H1 (cell line): ENCODE measurements at regions not wholly inside any gene's neighbourhood (a gene's known extent, or its start where the extent isn't known, plus 50 kb on each side); places are given as distances from the start of the nearest gene placed in this dataset.

Experiments
- CTCF ChIA-PET: fragments of 300-600 bp; sonication (Branson Sonifier 250); formaldehyde crosslinking; loops from one replicate; lab custom pipeline; 2021; ENCODE audit not compliant: partially characterized antibody; lab: Charles Lee
- POLR2A ChIA-PET: fragments of 300-600 bp; sonication (Branson Sonifier 250); formaldehyde crosslinking; loops from one replicate; lab custom pipeline; 2021; ENCODE audit warnings: inconsistent platforms; ENCODE audit not compliant: partially characterized antibody; lab: Charles Lee
- DNase-seq, 2 experiments: peaks; one replicate each; pipeline versions ENCODE4 v3.0.0 to v3.0.0-alpha.2; 2010 to 2022; ENCODE audit warnings: low spot score in 2 of 2, low read depth in 1 of 2, mixed read lengths in 1 of 2
- FAIRE-seq: peaks from 2 replicates; lab custom pipeline; 2011; peaks lifted over from hg19 to GRCh38; lab: Jason Lieb, UNC
- H2AFZ ChIP-seq: 2 replicates; pipeline ENCODE4 v1.8.1; 2012; ENCODE audit warnings: low read length, inconsistent platforms
- H2AK5ac ChIP-seq: 2 replicates; pipeline ENCODE4 v1.6.1; 2013; ENCODE audit warnings: low read depth, low read length
- H2BK120ac ChIP-seq: replicated peaks from 2 replicates; pipeline ENCODE3; 2013; ENCODE audit warnings: low read depth, low read length, inconsistent platforms
- H2BK12ac ChIP-seq: 2 replicates; pipeline ENCODE4 v1.6.1; 2013; ENCODE audit warnings: low read depth, low read length
- H2BK15ac ChIP-seq: 2 replicates; pipeline ENCODE4 v1.6.1; 2013; ENCODE audit warnings: low read length
- H2BK20ac ChIP-seq: 2 replicates; pipeline ENCODE4 v1.6.1; 2013; ENCODE audit warnings: low read length
- H2BK5ac ChIP-seq: 2 replicates; pipeline ENCODE4 v1.6.1; 2013; ENCODE audit warnings: low read depth, low read length
- H3K14ac ChIP-seq: 2 replicates; pipeline ENCODE4 v1.6.1; 2013; ENCODE audit warnings: inconsistent platforms; ENCODE audit not compliant: insufficient read length
- H3K18ac ChIP-seq: 2 replicates; pipeline ENCODE4 v1.6.1; 2013; ENCODE audit warnings: low read length; ENCODE audit errors: extremely low read depth
- H3K23ac ChIP-seq: 2 replicates; pipeline ENCODE4 v1.6.1; 2013; ENCODE audit warnings: inconsistent platforms; ENCODE audit not compliant: insufficient read length
- H3K23me2 ChIP-seq: 2 replicates; pipeline ENCODE4 v1.6.1; 2013; ENCODE audit warnings: low read depth, low read length
- H3K27ac ChIP-seq: 2 replicates; pipeline ENCODE4 v1.6.1; 2011; ENCODE audit warnings: low read depth, low read length, inconsistent platforms
- H3K27me3 ChIP-seq, 4 experiments: replicated peaks in 1 of 4; 1 replicate in 1 of 4; 2 replicates in 3 of 4; pipeline versions ENCODE4 v1.6.1 to v1.8.1; 2011 to 2013; ENCODE audit warnings: low read length in 3 of 4, mild to moderate bottlenecking in 3 of 4, inconsistent platforms in 2 of 4, mixed read lengths in 2 of 4, moderate library complexity in 1 of 4; ENCODE audit not compliant: control insufficient read depth in 3 of 4, insufficient read depth in 3 of 4; ENCODE audit errors: extremely low read depth in 1 of 4
- H3K36me3 ChIP-seq, 4 experiments: 2 replicates each; pipeline versions ENCODE4 v1.6.1 to v1.8.1; 2011 to 2013; ENCODE audit warnings: mild to moderate bottlenecking in 4 of 4, low read length in 3 of 4, moderate library complexity in 2 of 4, control low read depth in 1 of 4, inconsistent platforms in 1 of 4; ENCODE audit not compliant: insufficient read depth in 4 of 4, control insufficient read depth in 2 of 4
- H3K4ac ChIP-seq: replicated peaks from 2 replicates; pipeline ENCODE3; 2013; ENCODE audit warnings: low read length, low read depth, mixed read lengths, inconsistent platforms; ENCODE audit not compliant: insufficient read length
- H3K4me1 ChIP-seq, 4 experiments: replicated peaks in 1 of 4; 1 replicate in 1 of 4; 2 replicates in 3 of 4; pipeline versions ENCODE4 v1.6.1 to v1.8.1; 2011 to 2013; ENCODE audit warnings: low read length in 3 of 4, inconsistent platforms in 2 of 4, mixed read lengths in 1 of 4; ENCODE audit not compliant: insufficient read depth in 4 of 4, control insufficient read depth in 3 of 4
- H3K4me2 ChIP-seq, 2 experiments: 2 replicates each; pipeline versions ENCODE4 v1.6.1 to v1.8.1; 2011 to 2013; ENCODE audit warnings: low read depth in 2 of 2, low read length in 2 of 2, control low read depth in 1 of 2, inconsistent platforms in 1 of 2, mild to moderate bottlenecking in 1 of 2; ENCODE audit not compliant: insufficient read depth in 1 of 2
- H3K4me3 ChIP-seq, 4 experiments: fragments of 200-600, 300-600 bp in 1 of 4; sonication (generic), shearing (Covaris generic), sonication (Bioruptor Twin) in 1 of 4; 2 replicates each; pipeline versions ENCODE4 v1.5.1 to v1.8.1; 2011 to 2016; ENCODE audit warnings: low read length in 4 of 4, low read depth in 3 of 4, control low read depth in 2 of 4, inconsistent platforms in 2 of 4, mild to moderate bottlenecking in 2 of 4, mixed read lengths in 1 of 4, moderate library complexity in 1 of 4; ENCODE audit not compliant: insufficient read depth in 2 of 4; ENCODE audit errors: extremely low read depth in 1 of 4
- H3K56ac ChIP-seq: replicated peaks from 2 replicates; pipeline ENCODE3; 2013; ENCODE audit warnings: low read depth, mild to moderate bottlenecking, mixed read lengths, low read length, inconsistent platforms; ENCODE audit not compliant: insufficient read length
- H3K79me1 ChIP-seq: 2 replicates; pipeline ENCODE4 v1.6.1; 2013; ENCODE audit warnings: low read depth, low read length, control low read depth
- H3K79me2 ChIP-seq, 2 experiments: 2 replicates each; pipeline versions ENCODE4 v1.6.1 to v1.8.1; 2012 to 2013; ENCODE audit warnings: low read length in 2 of 2, mild to moderate bottlenecking in 2 of 2, inconsistent platforms in 1 of 2; ENCODE audit not compliant: insufficient read depth in 2 of 2, control insufficient read depth in 1 of 2
- H3K9ac ChIP-seq, 4 experiments: replicated peaks in 1 of 4; 1 replicate in 1 of 4; 2 replicates in 3 of 4; pipeline versions ENCODE4 v1.6.1 to v1.8.1; 2011 to 2013; ENCODE audit warnings: low read depth in 3 of 4, low read length in 3 of 4, control low read depth in 2 of 4, mild to moderate bottlenecking in 2 of 4, moderate library complexity in 2 of 4, inconsistent platforms in 1 of 4; ENCODE audit errors: extremely low read depth in 1 of 4
- H3K9me3 ChIP-seq, 2 experiments: 2 replicates each; pipeline versions ENCODE4 v1.6.1 to v1.8.1; 2012 to 2013; ENCODE audit warnings: mild to moderate bottlenecking in 2 of 2, moderate library complexity in 2 of 2, control low read depth in 1 of 2, inconsistent platforms in 1 of 2, low read depth in 1 of 2, low read length in 1 of 2, mixed read lengths in 1 of 2; ENCODE audit not compliant: insufficient read depth in 2 of 2
- H4K20me1 ChIP-seq, 2 experiments: replicated peaks in 1 of 2; 2 replicates each; pipeline versions ENCODE3 to v1.8.1; 2011 to 2013; ENCODE audit warnings: inconsistent platforms in 2 of 2, low read length in 2 of 2, mild to moderate bottlenecking in 1 of 2; ENCODE audit not compliant: insufficient read depth in 2 of 2, control insufficient read depth in 1 of 2
- H4K5ac ChIP-seq: 2 replicates; pipeline ENCODE4 v1.6.1; 2013; ENCODE audit warnings: low read length, low read depth, mixed read lengths, inconsistent platforms; ENCODE audit not compliant: insufficient read length
- H4K8ac ChIP-seq: 2 replicates; pipeline ENCODE4 v1.8.0; 2013; ENCODE audit warnings: mild to moderate bottlenecking, moderate library complexity, low read length, inconsistent platforms; ENCODE audit not compliant: insufficient read depth; ENCODE audit errors: extremely low read depth
- H4K91ac ChIP-seq: replicated peaks from 2 replicates; pipeline ENCODE3; 2013; ENCODE audit warnings: low read length, mixed read lengths, inconsistent platforms; ENCODE audit not compliant: insufficient read length
- BACH1 ChIP-seq: IDR thresholded peaks from 2 replicates; pipeline ENCODE4 v1.6.1; 2012; ENCODE audit warnings: low read length, improper control_type of control experiment
- BCL11A ChIP-seq, 2 experiments: IDR thresholded peaks; one replicate each; pipeline ENCODE4 v1.6.1; 2011; ENCODE audit warnings: low read depth in 2 of 2, low read length in 2 of 2, mild to moderate bottlenecking in 2 of 2
- HDAC2 ChIP-seq, 2 experiments: fragments of 300-600 bp in 1 of 2; sonication (generic) in 1 of 2; IDR thresholded peaks; 2 replicates each; pipeline ENCODE4 v1.6.1; 2011 to 2012; ENCODE audit warnings: low read depth in 2 of 2, low read length in 2 of 2, mild to moderate bottlenecking in 2 of 2, moderate library complexity in 2 of 2, borderline replicate concordance in 1 of 2, inconsistent platforms in 1 of 2
- PHF8 ChIP-seq: fragments of 200-600 bp; sonication (generic); conservative IDR thresholded peaks from 2 replicates; pipeline ENCODE4 v1.7.1; 2012; ENCODE audit warnings: low read depth, mild to moderate bottlenecking, inconsistent platforms, low read length, moderate library complexity
- RAD21 ChIP-seq, 2 experiments: IDR thresholded peaks in 1 of 2; conservative IDR thresholded peaks in 1 of 2; 2 replicates each; pipeline ENCODE4 v1.6.1; 2011; ENCODE audit warnings: low read depth in 2 of 2, low read length in 2 of 2, improper control_type of control experiment in 1 of 2, inconsistent platforms in 1 of 2, mild to moderate bottlenecking in 1 of 2, moderate library complexity in 1 of 2
- RBBP5 ChIP-seq: IDR thresholded peaks from 2 replicates; pipeline ENCODE4 v1.7.1; 2012; ENCODE audit warnings: low read depth, mild to moderate bottlenecking, inconsistent platforms, low read length, moderate library complexity, borderline replicate concordance
- RFX5 ChIP-seq: IDR thresholded peaks from 2 replicates; pipeline ENCODE4 v1.6.1; 2011; ENCODE audit warnings: low read depth, low read length, improper control_type of control experiment, borderline replicate concordance
- RNF2 ChIP-seq: fragments of 200-900, 300-1000 bp; sonication (generic); IDR thresholded peaks from 2 replicates; pipeline ENCODE4 v1.7.1; 2016; ENCODE audit warnings: borderline replicate concordance, low read depth, mild to moderate bottlenecking, antibody characterized with exemption, low read length; ENCODE audit not compliant: poor library complexity, severe bottlenecking; ENCODE audit errors: missing control alignments
- SP4 ChIP-seq: IDR thresholded peaks from 2 replicates; pipeline ENCODE4 v1.6.1; 2012; ENCODE audit warnings: low read length, inconsistent platforms
- SUZ12 ChIP-seq: fragments of 200-600 bp; sonication (generic); IDR thresholded peaks from 2 replicates; pipeline ENCODE4 v1.6.1; 2012; ENCODE audit warnings: mild to moderate bottlenecking, inconsistent platforms, low read length, moderate library complexity, mixed read lengths
- TBP ChIP-seq: IDR thresholded peaks from 2 replicates; pipeline ENCODE4 v1.6.1; 2011; ENCODE audit warnings: low read depth, low read length, improper control_type of control experiment
- YY1 ChIP-seq: IDR thresholded peaks from 2 replicates; pipeline ENCODE4 v1.6.1; 2011; ENCODE audit warnings: low read depth, mild to moderate bottlenecking, low read length
- WGBS, 2 experiments: shearing (Covaris generic) in 1 of 2; methylation state at CpG; one replicate each; pipeline versions ENCODE4 v1.1.6 to v1.1.7; 2013 to 2015; ENCODE audit warnings: low lambda C conversion rate in 2 of 2, mixed read lengths in 2 of 2, inconsistent platforms in 1 of 2, low coverage in 1 of 2, missing lambda C conversion rate in 1 of 2; ENCODE audit not compliant: insufficient replicate concordance in 2 of 2, insufficient coverage in 1 of 2, insufficient read length in 1 of 2; ENCODE audit errors: extremely low coverage in 1 of 2, missing lambda C conversion rate in 1 of 2; 5-methylcytosine and 5-hydroxymethylcytosine counted together

DNA sequence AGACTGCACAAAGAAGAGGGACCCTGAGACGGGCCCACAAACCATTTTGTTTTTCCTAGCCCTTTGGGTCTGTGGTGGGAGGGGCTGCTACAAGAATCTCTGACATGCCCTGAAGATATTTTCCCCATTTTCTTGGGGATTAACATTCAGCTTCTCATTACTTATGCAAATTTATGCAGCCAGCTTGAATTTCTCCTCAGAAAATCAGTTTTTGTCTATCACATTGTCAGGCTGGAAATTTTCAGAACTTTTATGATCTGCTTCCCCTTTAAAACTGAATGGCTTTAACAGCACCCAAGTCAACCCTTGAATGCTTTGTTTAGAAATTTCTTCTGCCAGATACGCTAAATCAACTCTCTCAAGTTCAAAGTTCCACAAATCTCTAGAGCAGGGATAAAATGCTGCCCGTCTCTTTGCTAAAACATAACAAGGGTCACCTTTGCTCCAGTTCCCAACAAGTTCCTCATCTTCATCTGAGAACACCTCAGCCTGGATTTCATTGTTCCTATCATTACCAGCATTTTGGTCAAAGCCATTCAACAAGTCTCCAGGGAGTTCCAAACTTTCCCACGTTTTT is 560.0 kb upstream of the KCND2 start:
- 91% methylated on average over 4 of the region's 4 CpGs; no CpG with 5 or more reads in 1 of the 2 experiments for WGBS, 2 experiments
- TF ChIP-seq RFX5 (no peak), YY1 (no peak), RAD21 (IDR thresholded peaks at IDR 0.05 in 1 of 2, conservative IDR thresholded peaks at IDR 0.05 in 1 of 2; ENCODE audit: low read depth in 2 of 2, low read length in 2 of 2) (no peak), BCL11A (IDR thresholded peaks at IDR 0.05; ENCODE audit: low read depth in 2 of 2, low read length in 2 of 2) (no peak), SUZ12 (no peak), RNF2 (no peak), TBP (no peak), PHF8 (no peak), RBBP5 (no peak), BACH1 (no peak), SP4 (no peak), HDAC2 (IDR thresholded peaks at IDR 0.05; ENCODE audit: borderline replicate concordance in 1 of 2, low read depth in 2 of 2, low read length in 2 of 2) (no peak)
- no peak overlapping the region for H3K14ac ChIP-seq
- H3K9ac ChIP-seq = no peak overlapping the region
- no peak for DNase-seq
- H3K23ac ChIP-seq = no peak overlapping the region
- no peak overlapping the region for H4K5ac ChIP-seq
- H3K56ac ChIP-seq = no peak overlapping the region
- no peak overlapping the region for H3K4me2 ChIP-seq
- no peak overlapping the region for H3K4me3 ChIP-seq
- H2BK12ac ChIP-seq = no peak overlapping the region
- H3K27me3 ChIP-seq = no peaks in the 10 kb centered on the region
- H3K79me2 ChIP-seq = no peaks in the 10 kb centered on the region
- H2BK5ac ChIP-seq = no peak overlapping the region
- H3K9me3 ChIP-seq = no peaks in the 10 kb centered on the region
- no peak overlapping the region for H2BK15ac ChIP-seq
- H3K27ac ChIP-seq = no peak overlapping the region
- H2BK120ac ChIP-seq = no peak overlapping the region
- no peak overlapping the region for H2AK5ac ChIP-seq
- no peak overlapping the region for H2BK20ac ChIP-seq
- no peaks in the 10 kb centered on the region for H3K36me3 ChIP-seq
- no peaks in the 10 kb centered on the region for H3K79me1 ChIP-seq
- H3K4ac ChIP-seq = no peak overlapping the region
- FAIRE-seq = no peak
- POLR2A ChIA-PET = no interaction called here
- no peaks in the 10 kb centered on the region for H3K23me2 ChIP-seq
- no peak overlapping the region for H4K8ac ChIP-seq
- no peak overlapping the region for H4K91ac ChIP-seq
- H2AFZ ChIP-seq = no peak overlapping the region
- H3K18ac ChIP-seq = no peak overlapping the region
- CTCF ChIA-PET = no interaction called here
- no peaks in the 10 kb centered on the region for H4K20me1 ChIP-seq
- H3K4me1 ChIP-seq = no peaks in the 10 kb centered on the region
